Uterus (tissue), 2 donors: ENCODE measurements at regions not wholly inside any gene's neighbourhood (a gene's known extent, or its start where the extent isn't known, plus 50 kb on each side); places are given as distances from the start of the nearest gene placed in this dataset.

Experiments
- POLR2A ChIP-seq, 2 donors: fragments of 450-650 bp; IDR thresholded peaks; one replicate each; pipeline ENCODE4 v1.6.1; 2016; ENCODE audit warnings: antibody characterized with exemption in 2 of 2, mild to moderate bottlenecking in 1 of 2, moderate library complexity in 1 of 2
- TF ChIP-seq, protein P1 (sequence below), 4 experiments: fragments of 200-600 bp in 2 of 4; fragments of 450-650 bp in 2 of 4; sonication (generic) in 2 of 4; IDR thresholded peaks; one replicate each; pipeline ENCODE4 v1.5.1; 2016 to 2019; ENCODE audit warnings: antibody characterized with exemption in 4 of 4, mild to moderate bottlenecking in 2 of 4, moderate library complexity in 1 of 4

GRCh38 chr2:56714400-56714799, 530.6 kb downstream of the CCDC85A start:
- TF ChIP-seq, protein P1, sequence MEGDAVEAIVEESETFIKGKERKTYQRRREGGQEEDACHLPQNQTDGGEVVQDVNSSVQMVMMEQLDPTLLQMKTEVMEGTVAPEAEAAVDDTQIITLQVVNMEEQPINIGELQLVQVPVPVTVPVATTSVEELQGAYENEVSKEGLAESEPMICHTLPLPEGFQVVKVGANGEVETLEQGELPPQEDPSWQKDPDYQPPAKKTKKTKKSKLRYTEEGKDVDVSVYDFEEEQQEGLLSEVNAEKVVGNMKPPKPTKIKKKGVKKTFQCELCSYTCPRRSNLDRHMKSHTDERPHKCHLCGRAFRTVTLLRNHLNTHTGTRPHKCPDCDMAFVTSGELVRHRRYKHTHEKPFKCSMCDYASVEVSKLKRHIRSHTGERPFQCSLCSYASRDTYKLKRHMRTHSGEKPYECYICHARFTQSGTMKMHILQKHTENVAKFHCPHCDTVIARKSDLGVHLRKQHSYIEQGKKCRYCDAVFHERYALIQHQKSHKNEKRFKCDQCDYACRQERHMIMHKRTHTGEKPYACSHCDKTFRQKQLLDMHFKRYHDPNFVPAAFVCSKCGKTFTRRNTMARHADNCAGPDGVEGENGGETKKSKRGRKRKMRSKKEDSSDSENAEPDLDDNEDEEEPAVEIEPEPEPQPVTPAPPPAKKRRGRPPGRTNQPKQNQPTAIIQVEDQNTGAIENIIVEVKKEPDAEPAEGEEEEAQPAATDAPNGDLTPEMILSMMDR (IDR thresholded peaks at IDR 0.05), result no peak
- TF ChIP-seq POLR2A (IDR thresholded peaks at IDR 0.05), result no peak
